GM21528 (cell line): ENCODE measurements at regions not wholly inside any gene's neighbourhood (a gene's known extent, or its start where the extent isn't known, plus 50 kb on each side); places are given as distances from the start of the nearest gene placed in this dataset.

Source experiments
- ATAC-seq: cut with Tn5 transposase; IDR thresholded peaks from one replicate; pipeline ENCODE4 v1.9.1; 2021; ENCODE audit warnings: mild to moderate bottlenecking, moderate library complexity; ENCODE audit not compliant: unreplicated experiment, low FRiP score

GRCh38 chr14:45400950-45401640 is 148.1 kb upstream of the MIS18BP1 start:
- no peak for ATAC-seq

GRCh38 chr14:45400509-45400908 is 147.5 kb upstream of the MIS18BP1 start:
- no peak for ATAC-seq

- ATAC-seq = no peak
Observed at GRCh38 chr14:45381091-45381490, 128.1 kb upstream of the MIS18BP1 start.

GRCh38 chr14:45377166-45377565 is 124.2 kb upstream of the MIS18BP1 start:
- no peak for ATAC-seq

GRCh38 chr14:45373877-45374276 is 120.9 kb upstream of the MIS18BP1 start:
- ATAC-seq = no peak

- ATAC-seq = no peak
Observed at GRCh38 chr14:45364565-45365156, 111.7 kb upstream of the MIS18BP1 start.

GRCh38 chr14:45362505-45362904 is 109.5 kb upstream of the MIS18BP1 start:
- ATAC-seq = no peak

GRCh38 chr14:45361727-45362126 is 108.7 kb upstream of the MIS18BP1 start:
- ATAC-seq = no peak

GRCh38 chr14:45359746-45360145 is 106.7 kb upstream of the MIS18BP1 start:
- no peak for ATAC-seq

GRCh38 chr14:45332360-45332988 is 79.5 kb upstream of the MIS18BP1 start:
- no peak for ATAC-seq

- no peak for ATAC-seq
Observed at GRCh38 chr14:45308745-45309397, 55.9 kb upstream of the MIS18BP1 start.
